Testis (tissue), 2 donors: ENCODE measurements at regions not wholly inside any gene's neighbourhood (a gene's known extent, or its start where the extent isn't known, plus 50 kb on each side); places are given as distances from the start of the nearest gene placed in this dataset.

Experiments used
- CTCF ChIP-seq, 3 experiments: fragments of 450-650 bp in 2 of 3; fragments of 200-600 bp in 1 of 3; sonication (generic) in 1 of 3; IDR thresholded peaks; one replicate each; pipeline ENCODE4 v1.5.1; 2016 to 2019; ENCODE audit warnings: antibody characterized with exemption in 3 of 3, mild to moderate bottlenecking in 2 of 3, moderate library complexity in 1 of 3
- POLR2A ChIP-seq: fragments of 450-650 bp; IDR thresholded peaks from one replicate; pipeline ENCODE4 v1.6.1; 2017; ENCODE audit warnings: antibody characterized with exemption, mild to moderate bottlenecking, moderate library complexity

- TF ChIP-seq CTCF (IDR thresholded peaks at IDR 0.05), result no peak
- TF ChIP-seq POLR2A, result no peak
Observed at GRCh38 chr5:161093100-161093499, 241.1 kb upstream of the ATP10B start.
